ENCODE measurements at regions not wholly inside any gene's neighbourhood (a gene's known extent, or its start where the extent isn't known, plus 50 kb on each side); places are given as distances from the start of the nearest gene placed in this dataset.

DNA sequence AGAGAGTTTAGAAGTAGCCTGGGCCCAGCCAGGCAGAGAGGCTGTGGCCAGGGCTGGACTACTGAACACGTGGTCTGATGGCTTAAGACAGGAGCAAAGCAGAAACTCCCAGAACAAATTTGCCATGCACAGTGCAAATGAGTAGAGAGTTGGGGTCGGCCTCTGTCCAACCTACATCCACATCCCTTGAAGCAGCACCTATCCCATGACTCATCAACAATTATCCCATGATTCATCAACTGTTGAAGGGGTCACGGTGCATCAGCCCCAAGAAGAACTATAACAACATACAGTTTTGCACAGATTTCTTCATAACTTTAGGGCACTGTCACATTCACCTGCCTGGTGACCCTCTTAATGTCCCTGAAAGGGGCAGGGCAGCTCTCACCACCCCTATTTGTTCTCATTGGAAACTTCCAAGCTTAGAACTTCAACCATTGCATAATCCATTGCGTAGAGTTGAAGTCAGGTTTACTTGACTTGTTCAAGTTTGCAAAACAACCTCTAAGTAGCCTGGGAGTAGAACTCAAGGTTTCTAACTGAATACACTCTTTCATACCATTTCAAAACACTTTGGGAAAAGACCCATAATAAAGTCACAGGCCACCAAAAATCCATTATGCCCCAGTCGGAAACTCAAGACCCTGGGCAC is 235.2 kb upstream of the CDH5 start:
- no peak overlapping the region for H3K27ac ChIP-seq
- no peak overlapping the region for H3K4me3 ChIP-seq
- TF ChIP-seq POLR2AphosphoS5 (IDR thresholded peaks at IDR 0.05) = no peak
- no peak for TF ChIP-seq POLR2A (IDR thresholded peaks at IDR 0.05)
- no peak for TF ChIP-seq EP300 (IDR thresholded peaks at IDR 0.05)
- TF ChIP-seq, protein P1, sequence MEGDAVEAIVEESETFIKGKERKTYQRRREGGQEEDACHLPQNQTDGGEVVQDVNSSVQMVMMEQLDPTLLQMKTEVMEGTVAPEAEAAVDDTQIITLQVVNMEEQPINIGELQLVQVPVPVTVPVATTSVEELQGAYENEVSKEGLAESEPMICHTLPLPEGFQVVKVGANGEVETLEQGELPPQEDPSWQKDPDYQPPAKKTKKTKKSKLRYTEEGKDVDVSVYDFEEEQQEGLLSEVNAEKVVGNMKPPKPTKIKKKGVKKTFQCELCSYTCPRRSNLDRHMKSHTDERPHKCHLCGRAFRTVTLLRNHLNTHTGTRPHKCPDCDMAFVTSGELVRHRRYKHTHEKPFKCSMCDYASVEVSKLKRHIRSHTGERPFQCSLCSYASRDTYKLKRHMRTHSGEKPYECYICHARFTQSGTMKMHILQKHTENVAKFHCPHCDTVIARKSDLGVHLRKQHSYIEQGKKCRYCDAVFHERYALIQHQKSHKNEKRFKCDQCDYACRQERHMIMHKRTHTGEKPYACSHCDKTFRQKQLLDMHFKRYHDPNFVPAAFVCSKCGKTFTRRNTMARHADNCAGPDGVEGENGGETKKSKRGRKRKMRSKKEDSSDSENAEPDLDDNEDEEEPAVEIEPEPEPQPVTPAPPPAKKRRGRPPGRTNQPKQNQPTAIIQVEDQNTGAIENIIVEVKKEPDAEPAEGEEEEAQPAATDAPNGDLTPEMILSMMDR (IDR thresholded peaks at IDR 0.05) = no peak
- no peaks in the 10 kb centered on the region for H3K36me3 ChIP-seq
- no peak for DNase-seq (ENCODE audit: low spot score in 2 of 2)
- no peaks in the 10 kb centered on the region for H3K9me3 ChIP-seq
- no peaks in the 10 kb centered on the region for H3K27me3 ChIP-seq
- H3K4me1 ChIP-seq = peaks cover 22% of the 10 kb centered on the region
- 86% methylated on average over 5 of the region's 5 CpGs for WGBS

DNA sequence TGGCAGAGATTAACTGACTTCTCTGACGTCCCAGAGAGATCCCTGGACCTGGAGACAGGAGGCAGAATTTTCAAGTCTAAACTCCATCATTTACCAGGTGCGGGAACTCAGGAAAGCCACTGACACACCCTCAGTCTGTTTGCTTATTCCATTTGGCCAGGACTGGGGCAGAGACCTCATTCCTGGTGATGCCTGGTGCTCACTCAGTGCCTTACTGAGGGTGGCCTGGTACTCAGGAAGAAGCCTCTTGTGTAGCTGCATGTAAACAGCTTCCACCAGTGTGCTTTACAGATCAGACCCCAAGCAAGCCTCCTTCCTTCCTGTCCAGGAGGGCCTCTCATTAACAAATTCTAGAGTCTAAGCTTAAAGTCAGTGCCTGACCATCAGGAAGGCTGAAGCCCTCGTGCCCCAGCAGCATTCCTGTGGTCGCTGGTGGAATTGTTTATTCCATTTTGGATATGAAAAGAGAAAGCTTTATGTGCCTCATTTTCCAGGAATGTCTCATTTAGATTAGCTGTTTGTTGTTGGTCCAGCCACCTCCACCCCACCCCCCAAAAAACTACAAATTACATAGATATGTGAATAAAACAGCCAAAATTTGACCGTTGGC is 236.1 kb upstream of the CDH5 start:
- Histone ChIP-seq H3K36me3 (no peaks in the 10 kb centered on the region), H3K4me1 (peaks cover 19% of the 10 kb centered on the region), H3K27ac (no peak overlapping the region), H3K9me3 (no peaks in the 10 kb centered on the region), H3K4me3 (no peak overlapping the region), H3K27me3 (no peaks in the 10 kb centered on the region)
- TF ChIP-seq EP300 (IDR thresholded peaks at IDR 0.05) (no peak), POLR2AphosphoS5 (IDR thresholded peaks at IDR 0.05) (no peak), POLR2A (IDR thresholded peaks at IDR 0.05) (no peak)
- TF ChIP-seq, protein P1 (IDR thresholded peaks at IDR 0.05) = no peak
- WGBS = 86% methylated on average over 5 of the region's 5 CpGs
- DNase-seq (ENCODE audit: low spot score in 2 of 2) = no peak

DNA sequence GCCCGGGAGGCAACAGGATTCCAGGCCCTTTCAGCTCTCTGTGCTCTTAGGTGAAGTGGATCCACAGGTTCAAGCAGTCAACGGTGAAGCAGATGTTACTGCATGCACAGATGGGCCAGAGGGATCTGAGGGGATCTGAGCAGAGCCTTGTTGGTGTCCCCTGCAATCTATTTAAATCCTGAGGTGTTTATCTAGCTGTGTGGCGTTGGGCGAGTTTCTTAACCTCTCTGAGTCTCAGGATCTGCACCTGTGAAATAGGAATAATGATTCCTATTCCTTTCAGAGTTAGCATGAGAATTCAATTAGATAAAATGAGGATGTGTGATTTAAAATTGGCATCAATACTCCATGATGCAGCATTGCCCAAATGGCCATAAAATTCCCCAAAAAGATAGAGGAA is 237.3 kb upstream of the CDH5 start:
- H3K4me3 ChIP-seq = no peak overlapping the region
- H3K36me3 ChIP-seq = no peaks in the 10 kb centered on the region
- WGBS = 79% methylated on average over 4 of the region's 4 CpGs
- H3K27me3 ChIP-seq = no peaks in the 10 kb centered on the region
- peaks cover 17% of the 10 kb centered on the region for H3K4me1 ChIP-seq
- TF ChIP-seq EP300 (IDR thresholded peaks at IDR 0.05) = no peak
- DNase-seq (ENCODE audit: low spot score in 2 of 2) = no peak
- H3K27ac ChIP-seq = no peak overlapping the region
- H3K9me3 ChIP-seq = no peaks in the 10 kb centered on the region

DNA sequence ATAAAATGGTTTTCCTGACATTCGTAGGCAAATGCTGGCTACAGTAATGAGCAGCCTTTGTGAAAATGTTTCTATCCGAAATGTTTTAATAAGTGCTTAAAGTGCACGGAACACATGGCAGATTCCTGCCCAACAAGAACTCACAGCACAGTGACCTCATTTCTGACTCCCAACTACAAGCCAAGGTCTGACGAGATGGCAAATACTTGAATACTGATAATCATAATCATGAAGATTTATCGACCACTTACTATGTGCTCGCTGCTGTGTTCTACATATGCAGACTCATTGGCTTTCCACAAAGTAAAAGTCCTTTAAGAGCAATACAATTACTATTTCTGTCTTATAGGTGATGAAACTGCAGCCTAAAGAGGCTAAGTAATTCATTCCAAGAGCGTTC is 238.1 kb upstream of the CDH5 start:
- TF ChIP-seq EP300 (IDR thresholded peaks at IDR 0.05) (no peak), POLR2AphosphoS5 (IDR thresholded peaks at IDR 0.05) (no peak)
- TF ChIP-seq, protein P1 (IDR thresholded peaks at IDR 0.05) = no peak
- Histone ChIP-seq H3K36me3 (no peaks in the 10 kb centered on the region), H3K9me3 (no peaks in the 10 kb centered on the region), H3K27me3 (no peaks in the 10 kb centered on the region), H3K4me3 (no peak overlapping the region), H3K27ac (no peak overlapping the region), H3K4me1 (peaks cover 17% of the 10 kb centered on the region)
- WGBS = 69% methylated on average over 7 of the region's 7 CpGs
- no peak for DNase-seq (ENCODE audit: low spot score in 2 of 2)

DNA sequence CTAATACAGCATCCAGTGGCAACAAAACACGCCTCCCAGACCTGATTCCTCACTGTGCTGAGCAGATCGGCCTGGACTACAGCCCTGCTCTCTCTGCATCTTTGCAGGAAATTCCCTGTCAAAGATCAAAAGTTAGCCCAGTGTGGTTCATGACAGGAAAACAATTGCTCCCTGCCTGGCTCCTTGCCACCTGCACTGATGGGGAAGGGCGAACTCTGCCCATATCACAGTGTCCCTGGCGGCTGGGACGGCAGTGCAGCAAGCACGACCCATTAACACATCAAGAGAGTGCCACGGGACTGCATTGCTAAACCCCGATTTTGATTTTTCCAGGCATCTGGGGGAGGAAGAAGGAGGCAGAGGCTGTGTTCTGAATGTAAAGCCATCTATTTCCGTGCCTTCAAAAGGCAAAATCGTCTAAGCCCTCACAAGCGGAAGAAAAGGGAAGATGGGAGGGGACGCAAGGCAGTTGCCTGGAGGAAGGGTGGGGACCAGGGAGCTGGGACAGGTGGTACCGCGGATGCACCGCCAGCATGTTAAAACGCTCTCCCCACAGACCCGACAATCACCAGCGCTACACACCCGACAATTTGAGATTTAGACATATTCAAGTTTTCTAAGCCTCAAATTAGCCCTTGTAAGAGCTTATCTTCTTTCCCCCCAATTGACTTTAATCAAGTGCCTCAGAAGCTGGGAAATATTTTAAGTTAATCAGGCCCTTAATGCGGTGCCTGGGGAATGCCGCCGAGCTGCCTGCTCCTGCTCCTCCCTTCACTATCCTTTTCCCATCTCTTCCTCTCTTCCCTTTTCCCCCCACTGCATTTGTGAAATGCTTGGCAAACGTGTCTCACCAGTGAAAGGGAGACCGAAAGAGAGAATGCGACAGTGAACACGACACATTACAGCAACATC is 238.8 kb upstream of the CDH5 start:
- H3K36me3 ChIP-seq = no peaks in the 10 kb centered on the region
- no peak overlapping the region for H3K27ac ChIP-seq
- H3K4me3 ChIP-seq = no peak overlapping the region
- H3K9me3 ChIP-seq = no peaks in the 10 kb centered on the region
- 30% methylated on average over 26 of the region's 26 CpGs for WGBS
- no peaks in the 10 kb centered on the region for H3K27me3 ChIP-seq
- TF ChIP-seq POLR2AphosphoS5 (IDR thresholded peaks at IDR 0.05) = no peak
- TF ChIP-seq, protein P1 (IDR thresholded peaks at IDR 0.05) = peak in 1 of 2 donors; percentile 19
- H3K4me1 ChIP-seq = peaks cover 17% of the 10 kb centered on the region
- peak in 1 of 2 donors; percentile 67 for DNase-seq (ENCODE audit: low spot score in 2 of 2)

Measured in suprapubic skin (tissue), 4 donors.